Gastroesophageal sphincter (tissue), 4 donors: ENCODE measurements at regions not wholly inside any gene's neighbourhood (a gene's known extent, or its start where the extent isn't known, plus 50 kb on each side); places are given as distances from the start of the nearest gene placed in this dataset.

Experiments used
- ATAC-seq: fragments of 150-250 bp; one replicate; pipeline ENCODE4 v1.9.1; 2016; ENCODE audit warnings: mild to moderate bottlenecking, moderate library complexity
- H3K27ac ChIP-seq, 4 donors: fragments of 200-600 bp; sonication (generic) in 3 of 4; 1 replicate in 3 of 4; 2 replicates in 1 of 4; pipeline ENCODE4 v1.5.1; 2016 to 2019
- H3K27me3 ChIP-seq: fragments of 200-600 bp; sonication (generic); one replicate; pipeline ENCODE4 v1.5.1; 2019
- H3K36me3 ChIP-seq, 2 donors: fragments of 200-600 bp; sonication (generic); one replicate each; pipeline ENCODE4 v1.5.1; 2019; ENCODE audit warnings: control low read depth in 1 of 2
- H3K4me1 ChIP-seq, 3 donors: fragments of 200-600 bp; sonication (generic); 1 replicate in 2 of 3; 2 replicates in 1 of 3; pipeline ENCODE4 v1.5.1; 2016 to 2019; ENCODE audit warnings: control low read depth in 2 of 3
- H3K4me3 ChIP-seq, 2 donors: fragments of 200-600 bp; sonication (generic); one replicate each; pipeline ENCODE4 v1.5.1; 2019; ENCODE audit warnings: mild to moderate bottlenecking in 1 of 2, moderate library complexity in 1 of 2
- H3K9me3 ChIP-seq, 3 donors: fragments of 200-600 bp; sonication (generic); one replicate each; pipeline ENCODE4 v1.5.1; 2017 to 2019; ENCODE audit warnings: control low read depth in 2 of 3
- EP300 ChIP-seq: sonication (generic); formaldehyde crosslinking; IDR thresholded peaks from one replicate; pipeline ENCODE4 v1.6.1; 2017; ENCODE audit warnings: antibody characterized with exemption, mild to moderate bottlenecking
- POLR2A ChIP-seq, 2 donors: fragments of 450-650 bp; IDR thresholded peaks; one replicate each; pipeline ENCODE4 v1.6.1; 2017; ENCODE audit warnings: antibody characterized with exemption in 2 of 2, mild to moderate bottlenecking in 2 of 2, moderate library complexity in 1 of 2
- POLR2AphosphoS5 ChIP-seq: sonication (generic); formaldehyde crosslinking; IDR thresholded peaks from one replicate; pipeline ENCODE4 v1.6.1; 2017; ENCODE audit warnings: antibody characterized with exemption
- WGBS, 2 donors: methylation state at CpG; one replicate each; pipeline ENCODE4 v1.1.5; 2018; ENCODE audit warnings: low coverage in 1 of 2; 5-methylcytosine and 5-hydroxymethylcytosine counted together
- TF ChIP-seq, protein P1 (sequence below), 4 experiments: fragments of 200-600 bp in 2 of 4; fragments of 450-650 bp in 2 of 4; sonication (generic) in 1 of 4; IDR thresholded peaks; one replicate each; pipeline ENCODE4 v1.5.1; 2017 to 2019; ENCODE audit warnings: antibody characterized with exemption in 4 of 4, mild to moderate bottlenecking in 2 of 4, moderate library complexity in 2 of 4

DNA sequence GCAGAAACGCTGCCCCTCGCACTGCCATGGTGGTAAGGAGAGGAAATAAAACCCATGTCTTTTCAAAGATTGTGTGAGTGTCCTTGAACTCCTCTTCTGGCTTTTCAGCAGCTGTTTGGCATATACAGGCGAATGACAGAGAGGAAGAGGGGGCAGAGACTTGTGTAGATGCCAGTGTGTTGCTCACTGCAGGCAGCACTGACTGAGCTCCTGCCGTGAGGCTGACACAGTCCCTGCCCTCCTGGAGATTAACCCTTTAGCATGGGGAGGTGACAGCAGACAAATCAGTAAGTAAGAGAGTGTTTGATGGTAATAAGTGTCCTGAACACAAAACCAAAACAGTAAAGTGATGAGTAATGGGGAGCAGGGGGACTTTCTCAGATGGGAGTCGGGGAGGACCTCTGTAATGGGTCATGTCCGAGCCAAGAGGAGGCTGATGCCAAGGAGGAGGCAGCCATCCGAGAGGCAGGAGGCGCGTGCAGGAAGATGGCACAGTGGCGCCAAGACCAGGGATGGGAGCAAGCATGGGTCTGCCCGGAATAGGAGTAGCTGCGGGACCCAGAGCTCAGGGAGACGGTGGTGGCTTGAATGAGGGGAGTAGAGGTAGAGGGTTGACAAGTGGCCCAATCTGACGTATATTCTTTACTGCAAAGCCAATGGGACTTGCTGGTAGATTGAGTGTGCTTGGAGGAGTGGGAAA lies 182.2 kb downstream of the FOXO1 start:
- Histone ChIP-seq H3K4me1 (peaks cover 0 to 9% (median 0%) of the 10 kb centered on the region in 3 donors), H3K9me3 (no peaks in the 10 kb centered on the region), H3K4me3 (no peak overlapping the region), H3K27me3 (no peaks in the 10 kb centered on the region), H3K36me3 (no peaks in the 10 kb centered on the region), H3K27ac (no peak overlapping the region)
- 59 to 81% methylated on average over 8 to 13 of the region's 14 CpGs for WGBS, 2 donors
- TF ChIP-seq POLR2A (IDR thresholded peaks at IDR 0.05) (no peak), POLR2AphosphoS5 (no peak), EP300 (no peak)
- TF ChIP-seq, protein P1, sequence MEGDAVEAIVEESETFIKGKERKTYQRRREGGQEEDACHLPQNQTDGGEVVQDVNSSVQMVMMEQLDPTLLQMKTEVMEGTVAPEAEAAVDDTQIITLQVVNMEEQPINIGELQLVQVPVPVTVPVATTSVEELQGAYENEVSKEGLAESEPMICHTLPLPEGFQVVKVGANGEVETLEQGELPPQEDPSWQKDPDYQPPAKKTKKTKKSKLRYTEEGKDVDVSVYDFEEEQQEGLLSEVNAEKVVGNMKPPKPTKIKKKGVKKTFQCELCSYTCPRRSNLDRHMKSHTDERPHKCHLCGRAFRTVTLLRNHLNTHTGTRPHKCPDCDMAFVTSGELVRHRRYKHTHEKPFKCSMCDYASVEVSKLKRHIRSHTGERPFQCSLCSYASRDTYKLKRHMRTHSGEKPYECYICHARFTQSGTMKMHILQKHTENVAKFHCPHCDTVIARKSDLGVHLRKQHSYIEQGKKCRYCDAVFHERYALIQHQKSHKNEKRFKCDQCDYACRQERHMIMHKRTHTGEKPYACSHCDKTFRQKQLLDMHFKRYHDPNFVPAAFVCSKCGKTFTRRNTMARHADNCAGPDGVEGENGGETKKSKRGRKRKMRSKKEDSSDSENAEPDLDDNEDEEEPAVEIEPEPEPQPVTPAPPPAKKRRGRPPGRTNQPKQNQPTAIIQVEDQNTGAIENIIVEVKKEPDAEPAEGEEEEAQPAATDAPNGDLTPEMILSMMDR (IDR thresholded peaks at IDR 0.05) = no peak
- no peak for ATAC-seq

DNA sequence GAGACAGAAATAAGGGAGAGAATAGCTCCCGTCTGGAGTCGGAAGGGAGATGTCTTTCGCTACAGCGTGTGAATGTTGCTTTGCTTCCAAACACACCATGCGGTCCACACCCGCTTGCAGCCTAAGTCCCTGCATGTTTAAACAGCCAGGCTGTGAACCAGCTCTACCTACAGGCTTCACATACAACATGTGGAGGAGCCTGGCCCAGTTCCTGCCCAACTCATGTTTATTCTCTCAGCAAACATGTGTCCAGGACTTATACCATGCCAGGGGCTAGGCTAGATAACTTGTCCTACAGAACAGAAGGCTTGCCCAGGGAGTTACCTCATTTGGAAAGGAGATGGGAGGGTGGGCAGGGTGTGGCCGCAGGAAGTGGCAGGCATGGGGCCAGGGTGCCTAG lies 181.5 kb downstream of the FOXO1 start:
- ATAC-seq = no peak
- Histone ChIP-seq H3K36me3 (no peaks in the 10 kb centered on the region), H3K4me1 (peaks cover 0 to 9% (median 0%) of the 10 kb centered on the region in 3 donors), H3K4me3 (no peak overlapping the region), H3K9me3 (no peaks in the 10 kb centered on the region), H3K27me3 (no peaks in the 10 kb centered on the region), H3K27ac (no peak overlapping the region)
- TF ChIP-seq POLR2A (IDR thresholded peaks at IDR 0.05) (no peak), POLR2AphosphoS5 (no peak)
- TF ChIP-seq, protein P1 (IDR thresholded peaks at IDR 0.05) = no peak
- 83 to 100% methylated on average over 1 to 7 of the region's 7 CpGs for WGBS, 2 donors

DNA sequence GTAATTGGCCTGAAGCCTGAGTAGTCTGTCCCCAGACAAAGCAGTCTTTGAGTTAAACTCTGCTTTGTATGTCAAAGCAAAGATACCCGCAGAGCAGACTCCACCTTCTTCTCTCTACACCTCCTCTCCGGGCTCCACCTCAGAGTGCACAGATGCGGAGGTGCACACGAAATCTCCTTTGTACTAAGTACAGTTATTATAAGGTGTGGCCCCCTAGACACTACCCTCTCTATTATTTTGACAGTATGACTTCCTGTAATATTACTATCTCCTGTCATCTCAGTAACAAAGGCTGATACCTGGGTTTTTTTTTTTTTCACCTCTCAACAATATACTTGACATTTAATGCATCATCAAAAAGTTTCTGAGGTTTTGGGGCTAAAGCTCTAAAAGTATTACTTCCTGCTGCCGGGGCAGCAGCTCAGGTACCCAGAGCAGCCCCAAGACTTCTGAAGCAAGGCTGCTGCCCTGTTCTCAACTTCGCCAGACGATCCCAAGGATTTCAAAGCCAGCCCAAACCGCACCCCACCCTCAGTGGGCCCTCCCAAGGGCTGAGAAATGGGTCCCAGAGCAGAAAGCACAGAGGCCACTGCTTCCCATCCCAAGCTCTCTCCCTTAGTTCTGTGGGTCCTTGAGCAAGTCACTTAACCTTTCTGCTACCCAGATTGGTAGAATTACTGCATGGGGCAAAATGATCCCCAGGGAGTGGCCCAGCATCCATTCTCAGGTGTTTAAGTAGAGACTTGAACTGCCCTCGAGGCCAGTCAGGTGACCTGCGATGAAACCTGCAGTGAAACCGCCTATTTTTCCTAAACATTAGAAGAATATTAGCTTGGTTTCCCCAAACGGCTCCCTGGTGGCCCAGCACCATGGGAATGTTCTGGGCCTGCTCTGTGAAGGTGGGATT lies 180.6 kb downstream of the FOXO1 start:
- ATAC-seq = no peak
- no peaks in the 10 kb centered on the region for H3K27me3 ChIP-seq
- TF ChIP-seq EP300 = no peak
- TF ChIP-seq POLR2A (IDR thresholded peaks at IDR 0.05) = no peak
- TF ChIP-seq, protein P1 (IDR thresholded peaks at IDR 0.05) = no peak
- TF ChIP-seq POLR2AphosphoS5 = no peak
- no peak overlapping the region for H3K4me3 ChIP-seq
- no peaks in the 10 kb centered on the region for H3K36me3 ChIP-seq
- no peak overlapping the region for H3K27ac ChIP-seq
- H3K9me3 ChIP-seq = no peaks in the 10 kb centered on the region
- H3K4me1 ChIP-seq = peaks cover 0 to 1% (median 0%) of the 10 kb centered on the region in 3 donors
- 82 to 88% methylated on average over 5 to 6 of the region's 12 CpGs for WGBS, 2 donors

DNA sequence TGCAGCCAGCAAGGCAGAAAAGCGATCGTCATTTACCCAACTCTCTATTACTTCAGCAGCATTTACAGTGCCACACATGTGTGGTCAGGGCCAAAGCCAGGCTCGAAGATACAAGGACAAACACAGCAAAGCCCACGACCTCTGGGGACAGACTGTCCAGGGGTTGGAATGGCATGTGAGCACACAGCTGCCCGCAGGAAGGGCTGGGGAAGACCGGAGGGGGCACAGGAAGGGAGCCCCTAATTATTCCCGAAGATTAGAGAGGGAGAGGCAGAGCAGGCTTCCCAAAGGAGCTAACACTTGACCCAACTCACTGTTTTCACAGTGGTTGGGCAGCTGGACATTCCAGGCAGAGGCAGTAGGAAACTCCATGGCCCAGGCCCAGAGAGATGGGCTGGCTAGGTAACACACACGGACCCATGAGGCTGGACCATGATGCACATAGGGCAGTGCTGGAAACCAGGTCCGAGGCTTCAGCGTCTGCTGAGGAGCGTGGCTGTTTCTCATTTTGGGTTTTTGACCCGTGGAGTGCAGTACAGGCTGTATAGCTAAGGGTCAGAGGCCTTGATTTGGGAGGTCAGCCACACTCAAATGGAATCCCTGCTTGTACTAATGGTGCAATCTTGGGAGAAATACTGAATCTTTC lies 179.8 kb downstream of the FOXO1 start:
- Histone ChIP-seq H3K36me3 (no peaks in the 10 kb centered on the region), H3K27me3 (no peaks in the 10 kb centered on the region), H3K9me3 (no peaks in the 10 kb centered on the region), H3K27ac (no peak overlapping the region), H3K4me1 (no peaks in the 10 kb centered on the region), H3K4me3 (no peak overlapping the region)
- no peak for ATAC-seq
- 62 to 72% methylated on average over 3 to 9 of the region's 12 CpGs for WGBS, 2 donors
- TF ChIP-seq EP300 (no peak), POLR2AphosphoS5 (no peak), POLR2A (IDR thresholded peaks at IDR 0.05) (no peak)
- TF ChIP-seq, protein P1 (IDR thresholded peaks at IDR 0.05) = no peak
